IPS DF 6.9 (cell line): ENCODE measurements at regions not wholly inside any gene's neighbourhood (a gene's known extent, or its start where the extent isn't known, plus 50 kb on each side); places are given as distances from the start of the nearest gene placed in this dataset.

Experiments
- DNase-seq: peaks from one replicate; pipeline ENCODE4 v3.0.0-alpha.2; 2013; ENCODE audit warnings: low read depth, low spot score
- H3K27ac ChIP-seq: one replicate; pipeline ENCODE4 v1.5.1; 2013; ENCODE audit warnings: low read length, control low read depth
- H3K27me3 ChIP-seq: 2 replicates; pipeline ENCODE4 v1.6.1; 2013; ENCODE audit warnings: mild to moderate bottlenecking, low read length; ENCODE audit not compliant: control insufficient read depth, insufficient read depth
- H3K36me3 ChIP-seq: 2 replicates; pipeline ENCODE4 v1.6.1; 2013; ENCODE audit warnings: low read length; ENCODE audit not compliant: control insufficient read depth, insufficient read depth
- H3K4me1 ChIP-seq: 2 replicates; pipeline ENCODE4 v1.6.1; 2013; ENCODE audit warnings: low read length; ENCODE audit not compliant: control insufficient read depth, insufficient read depth
- H3K4me3 ChIP-seq: 2 replicates; pipeline ENCODE4 v1.5.1; 2013; ENCODE audit warnings: mild to moderate bottlenecking, low read length
- H3K9me3 ChIP-seq: 2 replicates; pipeline ENCODE4 v1.6.1; 2013; ENCODE audit warnings: low read length, inconsistent platforms; ENCODE audit not compliant: control insufficient read depth, insufficient read depth
- WGBS: extraction: QIAGEN DNeasy Blood & Tissue Kit; methylation state at CpG from one replicate; pipeline ENCODE4 v1.1.7; 2013; ENCODE audit warnings: mixed read lengths, missing lambda C conversion rate; ENCODE audit not compliant: insufficient read length, insufficient coverage; 5-methylcytosine and 5-hydroxymethylcytosine counted together

DNA sequence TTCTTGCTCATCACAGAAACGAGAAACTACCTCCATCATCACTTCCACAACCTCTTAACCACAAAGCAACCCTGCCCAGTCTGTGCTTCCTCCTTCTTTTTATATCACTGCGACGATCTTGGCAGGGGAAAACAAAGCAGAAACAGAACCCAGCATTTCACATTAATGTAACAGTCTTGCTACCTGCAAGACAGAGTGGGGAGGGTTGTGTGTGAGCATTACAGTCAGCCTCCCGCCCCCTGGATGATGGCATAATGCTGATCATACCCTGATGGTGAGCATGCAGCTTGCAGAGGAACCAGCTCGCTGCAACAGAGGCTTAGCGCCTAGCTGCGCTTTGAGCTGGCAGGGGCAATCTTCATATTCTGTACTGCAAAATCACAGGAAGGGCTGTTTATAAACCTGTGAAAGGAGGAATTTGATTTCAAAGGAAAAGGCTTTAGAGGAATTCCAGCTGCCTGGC is 376.1 kb downstream of the IRS1 start:
- WGBS, result no CpG with 5 or more reads among the region's 7 CpGs
- Histone ChIP-seq H3K36me3 (no peaks in the 10 kb centered on the region), H3K4me3 (no peak overlapping the region), H3K4me1 (no peaks in the 10 kb centered on the region; the same call in 1 of the 2 replicates), H3K9me3 (no peaks in the 10 kb centered on the region), H3K27ac (no peak overlapping the region), H3K27me3 (no peaks in the 10 kb centered on the region)
- DNase-seq, result no peak

DNA sequence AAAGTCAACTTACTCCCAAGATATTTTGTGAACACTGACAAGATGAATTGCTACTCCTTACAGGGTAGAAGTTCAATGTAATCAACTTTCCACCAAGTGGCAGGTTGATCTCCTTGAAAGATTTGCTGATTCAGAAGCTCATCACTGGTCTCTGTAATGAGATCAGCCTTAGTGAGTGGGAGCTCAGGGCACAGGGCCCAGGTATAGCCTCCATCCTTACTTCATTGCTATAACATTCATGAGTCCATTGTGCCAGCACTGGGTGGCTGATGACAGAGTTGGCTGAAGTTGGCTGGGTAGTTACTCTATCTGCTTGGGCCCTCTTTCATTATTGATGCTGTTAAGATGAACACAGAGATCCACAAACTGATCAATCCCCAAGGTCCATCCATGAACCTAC is 379.0 kb downstream of the IRS1 start:
- Histone ChIP-seq H3K4me1 (no peaks in the 10 kb centered on the region; the same call in 1 of the 2 replicates), H3K36me3 (no peaks in the 10 kb centered on the region), H3K27ac (no peak overlapping the region), H3K27me3 (no peaks in the 10 kb centered on the region), H3K4me3 (no peak overlapping the region), H3K9me3 (no peaks in the 10 kb centered on the region)
- no peak for DNase-seq

DNA sequence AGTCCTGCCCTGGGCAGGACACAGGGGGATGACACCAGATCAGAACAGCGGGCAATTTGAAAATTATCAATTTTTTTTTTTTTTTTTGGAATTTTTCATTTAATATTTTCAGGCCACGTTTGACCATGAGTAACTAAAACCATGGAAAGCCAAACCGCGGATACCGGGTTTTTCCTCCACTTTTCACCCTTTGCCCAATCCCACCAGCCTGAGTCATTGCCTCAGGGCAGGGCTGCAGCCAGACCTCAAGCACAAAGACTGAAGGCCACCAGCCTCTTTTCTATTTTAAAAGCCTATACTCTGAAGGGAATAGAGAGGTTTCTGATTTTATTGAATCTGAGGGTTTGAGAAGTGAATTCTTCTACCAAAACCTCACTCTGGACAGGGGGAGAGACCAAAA is 381.1 kb downstream of the IRS1 start:
- Histone ChIP-seq H3K27ac (no peak overlapping the region), H3K27me3 (no peaks in the 10 kb centered on the region), H3K9me3 (no peaks in the 10 kb centered on the region), H3K36me3 (no peaks in the 10 kb centered on the region), H3K4me3 (no peak overlapping the region), H3K4me1 (no peaks in the 10 kb centered on the region)
- no peak for DNase-seq
- no CpG with 5 or more reads among the region's 5 CpGs for WGBS

DNA sequence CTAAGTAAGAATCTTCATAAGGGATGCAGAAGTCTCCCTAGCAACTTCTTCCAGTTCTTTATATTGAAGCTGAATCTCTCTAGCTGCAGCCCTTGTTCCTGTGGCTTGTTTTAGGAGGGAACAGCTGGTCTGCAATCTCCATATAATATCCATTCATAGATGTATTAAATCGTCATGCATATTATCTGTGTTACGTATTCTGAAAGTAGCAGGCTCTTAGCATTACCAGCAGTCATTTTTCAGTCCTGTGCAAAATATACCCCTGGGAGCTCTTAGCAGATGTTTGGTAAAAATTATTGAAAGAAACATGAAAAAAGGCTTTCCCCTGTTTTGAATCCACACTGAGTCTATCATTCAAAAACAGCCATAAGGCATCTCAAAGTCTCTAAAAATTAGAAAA is 385.3 kb downstream of the IRS1 start:
- no peaks in the 10 kb centered on the region for H3K36me3 ChIP-seq
- no peak for DNase-seq
- H3K9me3 ChIP-seq, result no peaks in the 10 kb centered on the region
- no peak overlapping the region for H3K4me3 ChIP-seq
- no peak overlapping the region for H3K27ac ChIP-seq
- H3K27me3 ChIP-seq, result no peaks in the 10 kb centered on the region
- no CpG with 5 or more reads among the region's 2 CpGs for WGBS
- no peaks in the 10 kb centered on the region for H3K4me1 ChIP-seq

DNA sequence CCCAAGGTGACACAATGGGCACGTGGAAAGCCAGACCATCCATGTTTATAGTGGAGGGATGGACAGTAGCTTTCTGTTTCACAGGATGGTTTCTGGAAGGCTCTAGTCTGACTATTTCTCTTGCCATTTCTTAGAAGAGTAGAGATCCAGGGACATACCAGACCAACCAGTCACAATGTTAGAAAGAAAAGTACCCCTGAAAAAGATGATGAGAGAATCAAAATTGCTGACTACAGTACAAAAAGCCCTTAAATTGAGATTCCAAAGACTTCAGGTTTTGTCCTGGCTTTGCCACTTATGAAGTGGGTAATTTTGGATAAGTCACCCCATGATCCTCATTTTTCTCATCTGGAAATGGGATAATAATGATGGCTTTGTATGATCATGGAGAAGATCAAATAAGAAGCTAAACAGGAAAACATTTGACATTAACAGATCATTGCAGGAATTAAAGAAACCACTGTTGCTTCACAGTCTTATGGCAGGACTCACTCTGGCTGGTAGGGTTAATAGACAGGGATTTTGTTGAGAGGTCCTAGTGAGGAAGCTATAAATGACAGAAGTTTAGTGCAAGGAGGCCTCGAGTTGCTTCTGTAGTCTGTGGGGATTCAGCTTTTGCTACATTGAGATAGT is 386.0 kb downstream of the IRS1 start:
- DNase-seq, result no peak
- no CpG with 5 or more reads among the region's 2 CpGs for WGBS
- Histone ChIP-seq H3K27me3 (no peaks in the 10 kb centered on the region), H3K4me1 (no peaks in the 10 kb centered on the region), H3K36me3 (no peaks in the 10 kb centered on the region), H3K9me3 (no peaks in the 10 kb centered on the region), H3K27ac (no peak overlapping the region), H3K4me3 (no peak overlapping the region)

DNA sequence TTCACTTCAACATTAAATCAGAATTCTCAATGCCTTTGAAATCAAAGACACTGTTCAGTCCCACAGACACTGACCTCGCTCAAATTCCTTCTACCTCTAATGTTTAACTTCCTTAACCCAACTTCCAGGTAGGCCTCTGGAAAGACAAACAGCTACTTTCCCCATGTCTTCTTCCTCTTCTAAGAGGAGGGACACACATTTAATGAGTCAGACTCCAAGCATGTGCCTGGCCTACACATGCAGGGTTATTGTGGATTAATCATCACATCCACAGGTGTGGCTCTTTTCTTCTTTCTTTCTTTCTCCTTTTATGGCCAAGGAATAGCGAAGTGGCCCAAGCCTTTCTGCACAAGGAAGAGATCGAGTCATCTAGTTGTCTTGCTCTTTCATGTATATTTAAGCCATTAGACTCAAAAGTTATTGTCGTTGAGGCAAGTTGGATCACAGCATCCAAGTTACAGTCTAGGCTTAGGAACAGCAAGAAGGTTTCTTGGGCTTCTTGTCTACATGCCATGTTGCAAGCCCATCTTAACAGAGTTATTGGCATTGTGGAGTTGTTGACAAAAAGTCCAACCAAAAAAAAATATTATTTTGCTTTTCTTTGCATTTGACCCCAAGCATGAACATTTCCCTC is 387.8 kb downstream of the IRS1 start:
- no peaks in the 10 kb centered on the region for H3K4me1 ChIP-seq
- no peaks in the 10 kb centered on the region for H3K27me3 ChIP-seq
- 100% methylated on average over 1 of the region's 4 CpGs for WGBS
- DNase-seq, result no peak
- no peaks in the 10 kb centered on the region for H3K36me3 ChIP-seq
- H3K9me3 ChIP-seq, result no peaks in the 10 kb centered on the region
- no peak overlapping the region for H3K27ac ChIP-seq
- H3K4me3 ChIP-seq, result no peak overlapping the region

DNA sequence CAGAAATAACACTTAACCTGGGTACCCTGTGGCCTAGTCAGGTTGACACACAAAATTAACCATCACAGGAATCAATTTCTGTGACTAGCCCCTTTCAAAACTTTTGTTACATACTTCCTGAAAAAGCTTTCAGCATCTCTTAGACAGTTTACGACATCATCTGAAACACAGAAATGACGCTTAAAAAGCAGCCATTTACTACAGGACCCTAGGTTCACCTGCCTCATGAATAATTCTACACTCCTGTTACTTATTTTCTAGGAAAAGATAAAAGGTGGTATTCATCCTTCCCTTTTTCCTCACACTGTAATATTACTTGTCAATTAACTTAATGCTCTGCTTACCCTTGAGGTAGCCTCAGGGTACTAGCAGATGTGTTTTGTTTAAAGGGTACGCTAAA is 388.4 kb downstream of the IRS1 start:
- no peaks in the 10 kb centered on the region for H3K4me1 ChIP-seq
- H3K9me3 ChIP-seq, result no peaks in the 10 kb centered on the region
- no peaks in the 10 kb centered on the region for H3K36me3 ChIP-seq
- H3K27me3 ChIP-seq, result no peaks in the 10 kb centered on the region
- H3K4me3 ChIP-seq, result no peak overlapping the region
- no CpG with 5 or more reads among the region's 3 CpGs for WGBS
- no peak for DNase-seq
- no peak overlapping the region for H3K27ac ChIP-seq

DNA sequence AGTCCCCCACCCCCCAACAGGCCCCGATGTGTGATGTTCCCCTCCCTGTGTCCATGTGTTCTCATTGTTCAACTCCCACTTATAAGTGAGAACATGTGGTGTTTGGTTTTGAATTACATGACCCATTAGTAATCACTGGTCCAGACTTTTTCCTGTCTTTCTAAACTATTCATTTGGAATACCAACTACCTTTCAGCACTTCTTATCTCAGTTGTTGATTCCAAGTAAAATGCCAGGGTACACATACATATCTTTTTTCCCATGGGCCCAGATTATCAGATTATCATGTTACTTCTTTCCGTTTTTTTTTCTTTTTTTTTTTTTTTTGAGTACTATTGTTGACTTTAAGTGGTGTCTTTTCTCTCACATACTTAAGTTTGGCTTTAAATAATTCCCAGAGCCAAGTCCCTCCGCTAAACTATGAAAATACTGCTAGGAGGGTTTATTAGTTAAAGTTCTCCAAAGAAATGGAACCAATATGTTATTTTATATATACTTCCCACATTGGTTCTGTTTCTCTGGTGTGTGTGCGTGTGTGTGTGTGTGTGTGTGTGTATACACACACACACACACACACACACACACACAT is 389.3 kb downstream of the IRS1 start:
- no CpG with 5 or more reads among the region's 4 CpGs for WGBS
- Histone ChIP-seq H3K9me3 (no peaks in the 10 kb centered on the region), H3K27me3 (no peaks in the 10 kb centered on the region), H3K27ac (no peak overlapping the region), H3K4me3 (no peak overlapping the region), H3K4me1 (no peaks in the 10 kb centered on the region), H3K36me3 (no peaks in the 10 kb centered on the region)
- no peak for DNase-seq

DNA sequence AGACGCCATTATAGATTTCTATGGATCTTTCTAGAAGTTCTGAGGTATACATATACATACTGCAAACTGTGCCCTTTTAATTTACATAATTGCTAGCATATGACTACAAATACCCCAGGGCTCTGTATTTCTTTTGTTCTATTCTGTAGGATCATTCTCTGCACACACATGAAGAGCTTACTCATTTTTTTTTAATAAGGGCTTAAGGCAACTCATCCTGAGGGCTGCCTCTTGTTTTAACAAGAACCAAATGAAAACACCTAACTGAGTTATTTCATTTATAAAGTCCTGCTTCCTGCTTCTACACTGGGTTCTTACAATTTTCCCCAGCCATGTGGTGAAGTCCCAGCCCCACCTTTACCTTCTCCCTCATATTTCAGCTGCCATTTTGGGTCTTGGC is 390.5 kb downstream of the IRS1 start:
- WGBS, result no CpG with 5 or more reads among the region's 1 CpG
- no peak overlapping the region for H3K4me3 ChIP-seq
- no peaks in the 10 kb centered on the region for H3K27me3 ChIP-seq
- H3K4me1 ChIP-seq, result no peaks in the 10 kb centered on the region
- H3K9me3 ChIP-seq, result no peaks in the 10 kb centered on the region
- no peak overlapping the region for H3K27ac ChIP-seq
- DNase-seq, result no peak
- no peaks in the 10 kb centered on the region for H3K36me3 ChIP-seq

DNA sequence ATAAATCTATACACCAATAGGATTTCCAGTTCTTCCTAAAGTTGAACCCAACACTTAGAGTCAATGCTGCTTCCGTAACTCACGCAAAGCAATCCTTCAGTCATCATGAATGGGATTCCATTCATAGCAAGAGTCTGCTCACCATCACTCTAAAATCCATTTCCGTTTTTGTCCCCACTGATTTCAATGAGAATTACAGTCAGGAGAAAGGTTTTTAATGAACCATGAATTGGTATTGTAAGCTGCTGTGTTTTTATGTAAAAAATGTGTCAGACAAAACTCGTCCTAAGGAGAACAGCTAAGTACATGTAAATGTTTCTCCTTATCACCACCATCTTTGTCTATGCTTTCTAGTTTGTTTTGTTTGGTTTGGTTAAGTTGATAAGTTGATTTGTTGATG is 391.5 kb downstream of the IRS1 start:
- no peak overlapping the region for H3K27ac ChIP-seq
- WGBS, result no CpG with 5 or more reads among the region's 4 CpGs
- no peaks in the 10 kb centered on the region for H3K36me3 ChIP-seq
- H3K4me3 ChIP-seq, result no peak overlapping the region
- H3K27me3 ChIP-seq, result no peaks in the 10 kb centered on the region
- no peaks in the 10 kb centered on the region for H3K4me1 ChIP-seq
- DNase-seq, result no peak
- H3K9me3 ChIP-seq, result no peaks in the 10 kb centered on the region

DNA sequence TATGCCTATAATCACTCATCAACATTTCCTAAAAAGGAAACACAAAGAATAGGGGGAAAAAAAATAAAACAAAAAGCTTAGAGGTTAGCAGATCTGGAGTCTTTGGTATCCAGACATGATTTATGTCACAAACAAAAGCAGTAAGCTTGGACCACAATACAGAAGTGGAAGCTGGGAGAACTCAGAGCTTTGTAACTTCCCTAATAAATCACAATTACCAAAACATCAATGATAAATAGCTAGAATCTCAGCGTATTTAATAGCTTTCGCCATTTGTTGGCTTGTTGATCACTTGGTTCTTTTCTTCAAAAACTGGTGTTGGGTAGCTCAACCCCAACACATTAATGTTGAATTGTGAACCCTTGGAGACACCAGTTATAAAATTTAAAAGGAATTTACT is 392.5 kb downstream of the IRS1 start:
- H3K4me1 ChIP-seq, result no peaks in the 10 kb centered on the region
- H3K27me3 ChIP-seq, result no peaks in the 10 kb centered on the region
- H3K4me3 ChIP-seq, result no peak overlapping the region
- no peak overlapping the region for H3K27ac ChIP-seq
- WGBS, result no CpG with 5 or more reads among the region's 2 CpGs
- H3K36me3 ChIP-seq, result no peaks in the 10 kb centered on the region
- no peaks in the 10 kb centered on the region for H3K9me3 ChIP-seq
- no peak for DNase-seq
